ENCODE measurements at regions not wholly inside any gene's neighbourhood (a gene's known extent, or its start where the extent isn't known, plus 50 kb on each side); places are given as distances from the start of the nearest gene placed in this dataset.

GRCh38 chr12:60014436-60014835 lies 418.6 kb downstream of the SLC16A7 start:
- Mint-ChIP-seq H3K36me3 (ENCODE audit: low read depth) (no peaks in the 10 kb centered on the region), H3K4me1 (no peaks in the 10 kb centered on the region), H3K9me3 (peaks cover 3% of the 10 kb centered on the region), H3K27ac (no peak overlapping the region), H3K4me3 (no peak overlapping the region), H3K27me3 (ENCODE audit: low read depth) (no peaks in the 10 kb centered on the region)
- no peak for TF ChIP-seq CTCF (IDR thresholded peaks at IDR 0.05; ENCODE audit: unreplicated experiment in 3 of 3)

- no peaks in the 10 kb centered on the region for H3K36me3 Mint-ChIP-seq (ENCODE audit: low read depth)
- H3K27ac Mint-ChIP-seq = no peak overlapping the region
- H3K4me1 Mint-ChIP-seq = no peaks in the 10 kb centered on the region
- TF ChIP-seq CTCF (IDR thresholded peaks at IDR 0.05; ENCODE audit: unreplicated experiment in 3 of 3) = no peak
- H3K27me3 Mint-ChIP-seq (ENCODE audit: low read depth) = no peaks in the 10 kb centered on the region
- no peaks in the 10 kb centered on the region for H3K9me3 Mint-ChIP-seq
- H3K4me3 Mint-ChIP-seq = no peak overlapping the region
Observed at GRCh38 chr12:60020068-60020467, 424.2 kb downstream of the SLC16A7 start.

- Mint-ChIP-seq H3K27ac (no peak overlapping the region), H3K4me3 (no peak overlapping the region), H3K36me3 (ENCODE audit: low read depth) (no peaks in the 10 kb centered on the region), H3K9me3 (no peaks in the 10 kb centered on the region), H3K27me3 (ENCODE audit: low read depth) (no peaks in the 10 kb centered on the region), H3K4me1 (no peaks in the 10 kb centered on the region)
- TF ChIP-seq CTCF (IDR thresholded peaks at IDR 0.05; ENCODE audit: unreplicated experiment in 3 of 3) = no peak
Observed at GRCh38 chr12:60021235-60021634, 425.4 kb downstream of the SLC16A7 start.

GRCh38 chr12:60027266-60027665 lies 431.4 kb downstream of the SLC16A7 start:
- Mint-ChIP-seq H3K27me3 (ENCODE audit: low read depth) (no peaks in the 10 kb centered on the region), H3K9me3 (no peaks in the 10 kb centered on the region), H3K36me3 (ENCODE audit: low read depth) (no peaks in the 10 kb centered on the region), H3K4me3 (no peak overlapping the region), H3K27ac (no peak overlapping the region), H3K4me1 (no peaks in the 10 kb centered on the region)
- no peak for TF ChIP-seq CTCF (IDR thresholded peaks at IDR 0.05; ENCODE audit: unreplicated experiment in 3 of 3)

GRCh38 chr12:60034147-60034546 lies 438.3 kb downstream of the SLC16A7 start:
- Mint-ChIP-seq H3K9me3 (peaks cover 19% of the 10 kb centered on the region), H3K27ac (no peak overlapping the region), H3K27me3 (ENCODE audit: low read depth) (no peaks in the 10 kb centered on the region), H3K4me1 (no peaks in the 10 kb centered on the region), H3K36me3 (ENCODE audit: low read depth) (no peaks in the 10 kb centered on the region), H3K4me3 (no peak overlapping the region)
- no peak for TF ChIP-seq CTCF (IDR thresholded peaks at IDR 0.05; ENCODE audit: unreplicated experiment in 3 of 3)

- TF ChIP-seq CTCF (IDR thresholded peaks at IDR 0.05; ENCODE audit: unreplicated experiment in 3 of 3) = no peak
- no peak overlapping the region for H3K27ac Mint-ChIP-seq
- H3K9me3 Mint-ChIP-seq = peaks cover 19% of the 10 kb centered on the region
- no peak overlapping the region for H3K4me3 Mint-ChIP-seq
- H3K27me3 Mint-ChIP-seq (ENCODE audit: low read depth) = no peaks in the 10 kb centered on the region
- H3K4me1 Mint-ChIP-seq = no peaks in the 10 kb centered on the region
- H3K36me3 Mint-ChIP-seq (ENCODE audit: low read depth) = no peaks in the 10 kb centered on the region
Observed at GRCh38 chr12:60035835-60036234, 440.0 kb downstream of the SLC16A7 start.

All from nephron (organoid).